Calu3 (cell line): ENCODE measurements at regions not wholly inside any gene's neighbourhood (a gene's known extent, or its start where the extent isn't known, plus 50 kb on each side); places are given as distances from the start of the nearest gene placed in this dataset.
A peak's percentile ranks its signal among the peaks of the same experiment; 100 is the strongest.

ENCODE experiments used
- BruUV-seq: library from RNA; stranded (reverse); fragments of 400-500 nt; replicated peaks from 2 replicates; lab custom pipeline; 2021; lab: Mats Ljungman, UMichigan
- CTCF ChIA-PET: fragments of 300-600 bp; sonication (Branson Sonifier 250); formaldehyde crosslinking; loops from one replicate; lab custom pipeline; 2022; ENCODE audit warnings: antibody characterized with exemption; lab: Charles Lee
- DNase-seq: peaks from one replicate; pipeline ENCODE4 v3.0.0; 2022
- H3K27ac Mint-ChIP-seq: one replicate; pipeline ENCODE4 v1.8.0; 2022; ENCODE audit warnings: mixed read lengths; ENCODE audit not compliant: unreplicated experiment
- H3K27me3 Mint-ChIP-seq: one replicate; pipeline ENCODE4 v1.8.0; 2022; ENCODE audit warnings: mixed read lengths; ENCODE audit not compliant: unreplicated experiment
- H3K36me3 Mint-ChIP-seq: one replicate; pipeline ENCODE4 v1.8.0; 2022; ENCODE audit warnings: mild to moderate bottlenecking, moderate library complexity, mixed read lengths; ENCODE audit not compliant: insufficient read depth, unreplicated experiment
- H3K4me1 Mint-ChIP-seq: one replicate; pipeline ENCODE4 v1.8.0; 2022; ENCODE audit warnings: mild to moderate bottlenecking, low read depth, mixed read lengths; ENCODE audit not compliant: unreplicated experiment
- H3K4me3 Mint-ChIP-seq: one replicate; pipeline ENCODE4 v1.8.0; 2022; ENCODE audit warnings: mild to moderate bottlenecking, low read depth, moderate library complexity, mixed read lengths; ENCODE audit not compliant: unreplicated experiment
- H3K9me3 Mint-ChIP-seq: one replicate; pipeline ENCODE4 v1.8.0; 2022; ENCODE audit warnings: low read depth, mixed read lengths; ENCODE audit not compliant: unreplicated experiment
- CTCF ChIP-seq: fragments of 200-600 bp; IDR thresholded peaks from one replicate; pipeline ENCODE4 v1.8.0; 2022; ENCODE audit warnings: antibody characterized with exemption; ENCODE audit not compliant: unreplicated experiment
- intact Hi-C: fragments of 100-400 bp; cut with micrococcal nuclease; formaldehyde crosslinking; loops from one replicate; pipeline ENCODE4 v1.10.0; 2022; ENCODE audit not compliant: unreplicated experiment

DNA sequence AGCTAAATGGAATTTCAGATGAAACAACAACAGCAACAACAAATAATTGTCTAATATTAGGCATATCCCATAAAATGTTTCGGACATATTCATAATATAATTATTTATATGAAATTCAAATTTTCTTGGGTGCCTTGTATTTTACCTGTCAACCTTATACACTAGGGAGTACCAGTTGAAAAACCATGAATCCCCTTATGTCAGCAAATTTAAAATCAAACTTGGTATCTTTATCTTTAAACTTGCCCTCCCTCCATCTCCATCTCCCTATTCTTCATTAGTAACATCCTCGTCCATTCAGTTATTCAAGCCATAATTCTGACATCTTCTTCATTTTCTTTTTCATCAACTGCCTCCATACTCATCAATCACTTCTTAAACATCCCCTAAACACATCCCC, 974.5 kb upstream of the HS3ST1 start:
- BruUV-seq, result no TSS peak
- Mint-ChIP-seq H3K4me1 (no peaks in the 10 kb centered on the region), H3K36me3 (no peaks in the 10 kb centered on the region), H3K9me3 (peaks cover 9% of the 10 kb centered on the region), H3K27ac (no peak overlapping the region), H3K27me3 (no peaks in the 10 kb centered on the region), H3K4me3 (no peak overlapping the region)
- TF ChIP-seq CTCF, result no peak
- no peak for DNase-seq
- intact Hi-C loops, result no loop called here
- CTCF ChIA-PET, result no interaction called here

GRCh38 chr4:12399781-12400180, 971.1 kb upstream of the HS3ST1 start:
- Mint-ChIP-seq H3K4me1 (no peaks in the 10 kb centered on the region), H3K27ac (peak overlapping the region; percentile 43), H3K4me3 (no peak overlapping the region), H3K27me3 (no peaks in the 10 kb centered on the region), H3K36me3 (no peaks in the 10 kb centered on the region), H3K9me3 (peaks cover 12% of the 10 kb centered on the region)
- CTCF ChIA-PET, result no interaction called here
- no TSS peak for BruUV-seq
- TF ChIP-seq CTCF, result no peak
- DNase-seq, result no peak
- intact Hi-C loops, result no loop called here

DNA sequence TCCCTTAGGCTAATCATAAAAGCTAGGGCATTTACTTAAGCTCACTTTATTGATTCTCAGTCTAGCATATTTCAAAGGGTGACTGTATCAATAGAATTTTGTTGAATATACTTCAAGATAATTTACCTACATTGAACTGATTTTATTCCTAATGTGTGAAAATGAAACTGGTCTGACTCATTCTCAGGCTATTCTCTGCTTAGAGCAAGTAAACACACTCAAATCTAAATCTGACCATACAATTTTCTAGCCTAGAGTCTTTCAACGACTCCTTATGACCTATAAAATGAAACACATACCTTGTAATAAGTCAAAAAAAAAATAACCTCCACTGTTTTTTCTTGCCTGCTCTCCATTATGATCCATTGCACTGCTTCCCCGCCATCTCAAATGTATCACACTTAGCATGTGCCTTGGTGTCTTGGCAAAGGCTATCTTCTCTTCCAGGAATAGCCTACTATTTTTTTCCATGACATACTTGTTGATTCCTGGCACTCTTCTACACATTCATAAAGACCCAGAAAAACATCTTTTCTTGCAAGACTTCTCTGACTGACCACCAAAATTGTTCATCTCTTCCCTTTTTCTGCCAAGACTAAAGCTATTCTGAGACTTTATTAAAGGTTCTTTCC, 965.1 kb upstream of the HS3ST1 start:
- DNase-seq, result no peak
- Mint-ChIP-seq H3K36me3 (no peaks in the 10 kb centered on the region), H3K27ac (no peak overlapping the region), H3K27me3 (no peaks in the 10 kb centered on the region), H3K9me3 (peaks cover 3% of the 10 kb centered on the region), H3K4me1 (no peaks in the 10 kb centered on the region), H3K4me3 (no peak overlapping the region)
- intact Hi-C loops, result no loop called here
- no TSS peak for BruUV-seq
- no peak for TF ChIP-seq CTCF
- CTCF ChIA-PET, result no interaction called here

DNA sequence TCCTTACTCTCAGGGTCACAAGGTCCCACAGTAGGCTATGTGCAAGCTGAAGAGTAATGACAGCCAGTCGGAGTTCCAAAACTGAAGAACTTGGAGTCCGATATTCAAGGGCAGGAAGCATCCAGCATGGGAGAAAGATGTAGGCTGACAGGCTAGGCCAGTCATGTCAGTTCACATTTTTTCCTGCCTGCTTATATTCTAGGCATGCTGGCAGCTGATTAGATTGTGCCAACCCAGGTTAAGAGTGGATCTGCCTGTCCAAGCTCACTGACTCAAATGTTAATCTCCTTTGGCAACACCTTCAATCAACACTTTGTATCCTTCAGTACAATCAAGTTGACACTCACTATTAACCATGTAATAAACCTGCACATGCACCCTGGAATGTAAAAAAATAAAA, 960.9 kb upstream of the HS3ST1 start:
- no peaks in the 10 kb centered on the region for H3K27me3 Mint-ChIP-seq
- no peak for TF ChIP-seq CTCF
- H3K36me3 Mint-ChIP-seq, result no peaks in the 10 kb centered on the region
- no TSS peak for BruUV-seq
- H3K9me3 Mint-ChIP-seq, result no peaks in the 10 kb centered on the region
- no peaks in the 10 kb centered on the region for H3K4me1 Mint-ChIP-seq
- no peak overlapping the region for H3K27ac Mint-ChIP-seq
- H3K4me3 Mint-ChIP-seq, result no peak overlapping the region
- CTCF ChIA-PET, result no interaction called here
- DNase-seq, result no peak
- intact Hi-C loops, result no loop called here
